ENCODE measurements at regions not wholly inside any gene's neighbourhood (a gene's known extent, or its start where the extent isn't known, plus 50 kb on each side); places are given as distances from the start of the nearest gene placed in this dataset.

DNA sequence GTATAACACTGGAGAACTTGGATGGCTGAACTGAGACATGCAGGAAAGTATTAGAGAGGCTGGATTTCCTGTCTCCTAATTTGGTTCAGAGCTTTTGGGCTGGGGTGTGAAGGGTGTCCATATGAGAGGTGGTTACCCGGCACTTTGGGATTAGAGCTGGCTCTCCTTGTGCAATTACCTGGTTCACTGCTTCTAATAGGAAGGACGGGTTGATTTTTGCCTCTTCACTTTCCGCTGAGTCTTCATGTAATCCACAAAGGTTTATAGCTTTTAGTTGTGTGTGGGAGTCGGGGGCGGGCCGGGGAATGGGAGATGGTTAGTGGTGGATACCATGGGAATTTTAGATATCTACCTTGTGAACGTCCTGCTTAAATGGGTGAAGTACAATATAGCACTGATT is 151.5 kb downstream of the BTBD3 start:
- Histone ChIP-seq H3K4me3 (ENCODE audit: low read length) (no peak overlapping the region), H3K9me3 (ENCODE audit: control insufficient read depth, insufficient read depth, low read length) (peaks cover 11% of the 10 kb centered on the region; the same call in 1 of the 2 replicates), H3K27me3 (ENCODE audit: control insufficient read depth, low read length) (no peaks in the 10 kb centered on the region), H3K27ac (ENCODE audit: low read depth, low read length) (no peak overlapping the region), H3K4me2 (ENCODE audit: low read length) (no peak overlapping the region), H4K20me1 (ENCODE audit: control insufficient read depth, insufficient read depth, low read depth, low read length) (no peaks in the 10 kb centered on the region), H3K79me2 (ENCODE audit: control insufficient read depth, low read length) (no peaks in the 10 kb centered on the region), H3K4me1 (ENCODE audit: control insufficient read depth, low read length) (no peaks in the 10 kb centered on the region), H3K9me2 (replicated peaks; ENCODE audit: control insufficient read depth, low read length) (no peaks in the 10 kb centered on the region), H3F3A (ENCODE audit: control insufficient read depth, insufficient read depth) (no peaks in the 10 kb centered on the region), H3K36me3 (ENCODE audit: control insufficient read depth, low read length) (no peaks in the 10 kb centered on the region)
- TF ChIP-seq, protein P1, sequence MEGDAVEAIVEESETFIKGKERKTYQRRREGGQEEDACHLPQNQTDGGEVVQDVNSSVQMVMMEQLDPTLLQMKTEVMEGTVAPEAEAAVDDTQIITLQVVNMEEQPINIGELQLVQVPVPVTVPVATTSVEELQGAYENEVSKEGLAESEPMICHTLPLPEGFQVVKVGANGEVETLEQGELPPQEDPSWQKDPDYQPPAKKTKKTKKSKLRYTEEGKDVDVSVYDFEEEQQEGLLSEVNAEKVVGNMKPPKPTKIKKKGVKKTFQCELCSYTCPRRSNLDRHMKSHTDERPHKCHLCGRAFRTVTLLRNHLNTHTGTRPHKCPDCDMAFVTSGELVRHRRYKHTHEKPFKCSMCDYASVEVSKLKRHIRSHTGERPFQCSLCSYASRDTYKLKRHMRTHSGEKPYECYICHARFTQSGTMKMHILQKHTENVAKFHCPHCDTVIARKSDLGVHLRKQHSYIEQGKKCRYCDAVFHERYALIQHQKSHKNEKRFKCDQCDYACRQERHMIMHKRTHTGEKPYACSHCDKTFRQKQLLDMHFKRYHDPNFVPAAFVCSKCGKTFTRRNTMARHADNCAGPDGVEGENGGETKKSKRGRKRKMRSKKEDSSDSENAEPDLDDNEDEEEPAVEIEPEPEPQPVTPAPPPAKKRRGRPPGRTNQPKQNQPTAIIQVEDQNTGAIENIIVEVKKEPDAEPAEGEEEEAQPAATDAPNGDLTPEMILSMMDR (IDR thresholded peaks at IDR 0.05; ENCODE audit: low read depth, low read length, poor library complexity, severe bottlenecking), result no peak
- no peak for TF ChIP-seq EZH2phosphoT487 (IDR thresholded peaks at IDR 0.05; ENCODE audit: borderline replicate concordance, low read length)

DNA sequence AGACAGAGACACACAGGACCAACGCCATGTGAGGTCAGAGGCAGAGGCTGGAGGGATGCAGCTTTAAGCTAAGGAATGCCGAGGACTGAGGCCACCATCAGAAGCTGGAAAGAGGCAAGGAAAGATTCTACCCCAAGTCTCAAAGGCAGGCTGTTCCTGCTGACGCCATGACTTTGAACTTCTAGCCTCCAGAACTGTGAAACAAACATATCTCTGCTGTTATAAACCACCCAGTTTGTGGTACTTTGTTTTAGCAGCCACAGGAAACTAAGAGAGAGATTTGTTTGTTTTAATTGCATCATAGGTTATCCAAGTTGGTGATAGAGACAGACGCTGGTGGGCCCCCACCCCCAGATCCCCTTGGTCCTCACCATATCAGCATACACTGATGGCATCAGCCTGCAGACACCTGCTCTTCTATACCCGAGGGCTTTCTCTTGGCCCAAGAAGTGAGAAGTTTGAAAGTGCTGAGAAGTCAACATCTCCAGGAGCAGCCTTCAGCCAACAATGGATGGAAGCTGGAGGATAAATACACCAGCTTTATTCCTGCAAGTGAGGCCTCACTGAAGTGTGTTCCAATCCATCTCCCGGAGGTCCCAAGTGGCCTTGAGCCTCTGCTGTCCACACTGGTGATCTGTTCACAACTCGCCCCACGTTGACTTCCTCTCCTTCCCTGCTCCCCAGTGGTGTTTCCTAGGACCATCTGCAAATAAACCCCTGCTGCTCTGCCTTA is 154.7 kb downstream of the BTBD3 start:
- Histone ChIP-seq H3K79me2 (ENCODE audit: control insufficient read depth, low read length) (no peaks in the 10 kb centered on the region), H3K4me2 (ENCODE audit: low read length) (no peak overlapping the region), H3K27me3 (ENCODE audit: control insufficient read depth, low read length) (no peaks in the 10 kb centered on the region), H3K36me3 (ENCODE audit: control insufficient read depth, low read length) (no peaks in the 10 kb centered on the region), H3F3A (ENCODE audit: control insufficient read depth, insufficient read depth) (no peaks in the 10 kb centered on the region), H3K9me2 (replicated peaks; ENCODE audit: control insufficient read depth, low read length) (no peaks in the 10 kb centered on the region), H3K27ac (ENCODE audit: low read depth, low read length) (no peak overlapping the region), H3K4me3 (ENCODE audit: low read length) (no peak overlapping the region), H3K9me3 (ENCODE audit: control insufficient read depth, insufficient read depth, low read length) (no peaks in the 10 kb centered on the region), H4K20me1 (ENCODE audit: control insufficient read depth, insufficient read depth, low read depth, low read length) (no peaks in the 10 kb centered on the region), H3K4me1 (ENCODE audit: control insufficient read depth, low read length) (no peaks in the 10 kb centered on the region)
- TF ChIP-seq, protein P1 (IDR thresholded peaks at IDR 0.05; ENCODE audit: low read depth, low read length, poor library complexity, severe bottlenecking), result no peak
- no peak for TF ChIP-seq EZH2phosphoT487 (IDR thresholded peaks at IDR 0.05; ENCODE audit: borderline replicate concordance, low read length)

DNA sequence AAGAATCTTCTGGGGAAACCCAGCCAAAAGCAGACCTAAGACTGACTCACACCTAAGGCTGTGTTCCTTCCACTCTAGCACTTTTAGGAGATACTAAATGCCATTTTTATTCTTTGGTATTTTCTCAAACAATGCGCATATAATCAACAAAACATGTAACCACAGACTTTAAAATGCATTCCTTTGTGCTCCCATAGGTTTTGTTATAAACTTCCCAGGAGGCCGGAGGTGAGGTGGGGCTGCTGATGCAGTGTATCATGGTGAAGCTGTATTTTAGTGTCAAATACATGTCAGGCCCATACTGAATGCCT is 155.2 kb downstream of the BTBD3 start:
- Histone ChIP-seq H3K9me2 (replicated peaks; ENCODE audit: control insufficient read depth, low read length) (no peaks in the 10 kb centered on the region), H3K27ac (ENCODE audit: low read depth, low read length) (no peak overlapping the region), H3K4me2 (ENCODE audit: low read length) (no peak overlapping the region), H3K4me1 (ENCODE audit: control insufficient read depth, low read length) (no peaks in the 10 kb centered on the region), H3F3A (ENCODE audit: control insufficient read depth, insufficient read depth) (no peaks in the 10 kb centered on the region), H3K9me3 (ENCODE audit: control insufficient read depth, insufficient read depth, low read length) (no peaks in the 10 kb centered on the region), H3K36me3 (ENCODE audit: control insufficient read depth, low read length) (no peaks in the 10 kb centered on the region), H4K20me1 (ENCODE audit: control insufficient read depth, insufficient read depth, low read depth, low read length) (no peaks in the 10 kb centered on the region), H3K27me3 (ENCODE audit: control insufficient read depth, low read length) (no peaks in the 10 kb centered on the region), H3K79me2 (ENCODE audit: control insufficient read depth, low read length) (no peaks in the 10 kb centered on the region), H3K4me3 (ENCODE audit: low read length) (no peak overlapping the region)
- TF ChIP-seq EZH2phosphoT487 (IDR thresholded peaks at IDR 0.05; ENCODE audit: borderline replicate concordance, low read length), result no peak
- TF ChIP-seq, protein P1 (IDR thresholded peaks at IDR 0.05; ENCODE audit: low read depth, low read length, poor library complexity, severe bottlenecking), result no peak

Measured in DOHH2 (cell line).